H1 (cell line): ENCODE measurements at regions not wholly inside any gene's neighbourhood (a gene's known extent, or its start where the extent isn't known, plus 50 kb on each side); places are given as distances from the start of the nearest gene placed in this dataset.

Experiments
- CTCF ChIA-PET: fragments of 300-600 bp; sonication (Branson Sonifier 250); formaldehyde crosslinking; loops from one replicate; lab custom pipeline; 2021; ENCODE audit not compliant: partially characterized antibody; lab: Charles Lee
- POLR2A ChIA-PET: fragments of 300-600 bp; sonication (Branson Sonifier 250); formaldehyde crosslinking; loops from one replicate; lab custom pipeline; 2021; ENCODE audit warnings: inconsistent platforms; ENCODE audit not compliant: partially characterized antibody; lab: Charles Lee
- DNase-seq, 2 experiments: peaks; one replicate each; pipeline versions ENCODE4 v3.0.0 to v3.0.0-alpha.2; 2010 to 2022; ENCODE audit warnings: low spot score in 2 of 2, low read depth in 1 of 2, mixed read lengths in 1 of 2
- FAIRE-seq: peaks from 2 replicates; lab custom pipeline; 2011; peaks lifted over from hg19 to GRCh38; lab: Jason Lieb, UNC
- H2AFZ ChIP-seq: 2 replicates; pipeline ENCODE4 v1.8.1; 2012; ENCODE audit warnings: low read length, inconsistent platforms
- H2AK5ac ChIP-seq: 2 replicates; pipeline ENCODE4 v1.6.1; 2013; ENCODE audit warnings: low read depth, low read length
- H2BK120ac ChIP-seq: replicated peaks from 2 replicates; pipeline ENCODE3; 2013; ENCODE audit warnings: low read depth, low read length, inconsistent platforms
- H2BK12ac ChIP-seq: 2 replicates; pipeline ENCODE4 v1.6.1; 2013; ENCODE audit warnings: low read depth, low read length
- H2BK15ac ChIP-seq: 2 replicates; pipeline ENCODE4 v1.6.1; 2013; ENCODE audit warnings: low read length
- H2BK20ac ChIP-seq: 2 replicates; pipeline ENCODE4 v1.6.1; 2013; ENCODE audit warnings: low read length
- H2BK5ac ChIP-seq: 2 replicates; pipeline ENCODE4 v1.6.1; 2013; ENCODE audit warnings: low read depth, low read length
- H3K14ac ChIP-seq: 2 replicates; pipeline ENCODE4 v1.6.1; 2013; ENCODE audit warnings: inconsistent platforms; ENCODE audit not compliant: insufficient read length
- H3K18ac ChIP-seq: 2 replicates; pipeline ENCODE4 v1.6.1; 2013; ENCODE audit warnings: low read length; ENCODE audit errors: extremely low read depth
- H3K23ac ChIP-seq: 2 replicates; pipeline ENCODE4 v1.6.1; 2013; ENCODE audit warnings: inconsistent platforms; ENCODE audit not compliant: insufficient read length
- H3K23me2 ChIP-seq: 2 replicates; pipeline ENCODE4 v1.6.1; 2013; ENCODE audit warnings: low read depth, low read length
- H3K27ac ChIP-seq: 2 replicates; pipeline ENCODE4 v1.6.1; 2011; ENCODE audit warnings: low read depth, low read length, inconsistent platforms
- H3K27me3 ChIP-seq, 4 experiments: replicated peaks in 1 of 4; 1 replicate in 1 of 4; 2 replicates in 3 of 4; pipeline versions ENCODE4 v1.6.1 to v1.8.1; 2011 to 2013; ENCODE audit warnings: low read length in 3 of 4, mild to moderate bottlenecking in 3 of 4, inconsistent platforms in 2 of 4, mixed read lengths in 2 of 4, moderate library complexity in 1 of 4; ENCODE audit not compliant: control insufficient read depth in 3 of 4, insufficient read depth in 3 of 4; ENCODE audit errors: extremely low read depth in 1 of 4
- H3K36me3 ChIP-seq, 4 experiments: 2 replicates each; pipeline versions ENCODE4 v1.6.1 to v1.8.1; 2011 to 2013; ENCODE audit warnings: mild to moderate bottlenecking in 4 of 4, low read length in 3 of 4, moderate library complexity in 2 of 4, control low read depth in 1 of 4, inconsistent platforms in 1 of 4; ENCODE audit not compliant: insufficient read depth in 4 of 4, control insufficient read depth in 2 of 4
- H3K4ac ChIP-seq: replicated peaks from 2 replicates; pipeline ENCODE3; 2013; ENCODE audit warnings: low read length, low read depth, mixed read lengths, inconsistent platforms; ENCODE audit not compliant: insufficient read length
- H3K4me1 ChIP-seq, 4 experiments: replicated peaks in 1 of 4; 1 replicate in 1 of 4; 2 replicates in 3 of 4; pipeline versions ENCODE4 v1.6.1 to v1.8.1; 2011 to 2013; ENCODE audit warnings: low read length in 3 of 4, inconsistent platforms in 2 of 4, mixed read lengths in 1 of 4; ENCODE audit not compliant: insufficient read depth in 4 of 4, control insufficient read depth in 3 of 4
- H3K4me2 ChIP-seq, 2 experiments: 2 replicates each; pipeline versions ENCODE4 v1.6.1 to v1.8.1; 2011 to 2013; ENCODE audit warnings: low read depth in 2 of 2, low read length in 2 of 2, control low read depth in 1 of 2, inconsistent platforms in 1 of 2, mild to moderate bottlenecking in 1 of 2; ENCODE audit not compliant: insufficient read depth in 1 of 2
- H3K4me3 ChIP-seq, 4 experiments: fragments of 200-600, 300-600 bp in 1 of 4; sonication (generic), shearing (Covaris generic), sonication (Bioruptor Twin) in 1 of 4; 2 replicates each; pipeline versions ENCODE4 v1.5.1 to v1.8.1; 2011 to 2016; ENCODE audit warnings: low read length in 4 of 4, low read depth in 3 of 4, control low read depth in 2 of 4, inconsistent platforms in 2 of 4, mild to moderate bottlenecking in 2 of 4, mixed read lengths in 1 of 4, moderate library complexity in 1 of 4; ENCODE audit not compliant: insufficient read depth in 2 of 4; ENCODE audit errors: extremely low read depth in 1 of 4
- H3K56ac ChIP-seq: replicated peaks from 2 replicates; pipeline ENCODE3; 2013; ENCODE audit warnings: low read depth, mild to moderate bottlenecking, mixed read lengths, low read length, inconsistent platforms; ENCODE audit not compliant: insufficient read length
- H3K79me1 ChIP-seq: 2 replicates; pipeline ENCODE4 v1.6.1; 2013; ENCODE audit warnings: low read depth, low read length, control low read depth
- H3K79me2 ChIP-seq, 2 experiments: 2 replicates each; pipeline versions ENCODE4 v1.6.1 to v1.8.1; 2012 to 2013; ENCODE audit warnings: low read length in 2 of 2, mild to moderate bottlenecking in 2 of 2, inconsistent platforms in 1 of 2; ENCODE audit not compliant: insufficient read depth in 2 of 2, control insufficient read depth in 1 of 2
- H3K9ac ChIP-seq, 4 experiments: replicated peaks in 1 of 4; 1 replicate in 1 of 4; 2 replicates in 3 of 4; pipeline versions ENCODE4 v1.6.1 to v1.8.1; 2011 to 2013; ENCODE audit warnings: low read depth in 3 of 4, low read length in 3 of 4, control low read depth in 2 of 4, mild to moderate bottlenecking in 2 of 4, moderate library complexity in 2 of 4, inconsistent platforms in 1 of 4; ENCODE audit errors: extremely low read depth in 1 of 4
- H3K9me3 ChIP-seq, 2 experiments: 2 replicates each; pipeline versions ENCODE4 v1.6.1 to v1.8.1; 2012 to 2013; ENCODE audit warnings: mild to moderate bottlenecking in 2 of 2, moderate library complexity in 2 of 2, control low read depth in 1 of 2, inconsistent platforms in 1 of 2, low read depth in 1 of 2, low read length in 1 of 2, mixed read lengths in 1 of 2; ENCODE audit not compliant: insufficient read depth in 2 of 2
- H4K20me1 ChIP-seq, 2 experiments: replicated peaks in 1 of 2; 2 replicates each; pipeline versions ENCODE3 to v1.8.1; 2011 to 2013; ENCODE audit warnings: inconsistent platforms in 2 of 2, low read length in 2 of 2, mild to moderate bottlenecking in 1 of 2; ENCODE audit not compliant: insufficient read depth in 2 of 2, control insufficient read depth in 1 of 2
- H4K5ac ChIP-seq: 2 replicates; pipeline ENCODE4 v1.6.1; 2013; ENCODE audit warnings: low read length, low read depth, mixed read lengths, inconsistent platforms; ENCODE audit not compliant: insufficient read length
- H4K8ac ChIP-seq: 2 replicates; pipeline ENCODE4 v1.8.0; 2013; ENCODE audit warnings: mild to moderate bottlenecking, moderate library complexity, low read length, inconsistent platforms; ENCODE audit not compliant: insufficient read depth; ENCODE audit errors: extremely low read depth
- H4K91ac ChIP-seq: replicated peaks from 2 replicates; pipeline ENCODE3; 2013; ENCODE audit warnings: low read length, mixed read lengths, inconsistent platforms; ENCODE audit not compliant: insufficient read length
- CBX5 ChIP-seq: fragments of 300-800, 300-1000 bp; sonication (generic); IDR thresholded peaks from 2 replicates; pipeline ENCODE4 v1.7.1; 2016; ENCODE audit warnings: antibody characterized with exemption, low read length, low read depth
- E2F6 ChIP-seq: IDR thresholded peaks from 2 replicates; pipeline ENCODE4 v1.6.1; 2012; ENCODE audit warnings: inconsistent platforms
- NANOG ChIP-seq: IDR thresholded peaks from 2 replicates; pipeline ENCODE4 v1.6.1; 2011; ENCODE audit warnings: low read length, low read depth, mild to moderate bottlenecking, inconsistent platforms; ENCODE audit not compliant: insufficient read depth, poor library complexity, severe bottlenecking
- RNF2 ChIP-seq: fragments of 200-900, 300-1000 bp; sonication (generic); IDR thresholded peaks from 2 replicates; pipeline ENCODE4 v1.7.1; 2016; ENCODE audit warnings: borderline replicate concordance, low read depth, mild to moderate bottlenecking, antibody characterized with exemption, low read length; ENCODE audit not compliant: poor library complexity, severe bottlenecking; ENCODE audit errors: missing control alignments
- SP4 ChIP-seq: IDR thresholded peaks from 2 replicates; pipeline ENCODE4 v1.6.1; 2012; ENCODE audit warnings: low read length, inconsistent platforms
- WGBS, 2 experiments: shearing (Covaris generic) in 1 of 2; methylation state at CpG; one replicate each; pipeline versions ENCODE4 v1.1.6 to v1.1.7; 2013 to 2015; ENCODE audit warnings: low lambda C conversion rate in 2 of 2, mixed read lengths in 2 of 2, inconsistent platforms in 1 of 2, low coverage in 1 of 2, missing lambda C conversion rate in 1 of 2; ENCODE audit not compliant: insufficient replicate concordance in 2 of 2, insufficient coverage in 1 of 2, insufficient read length in 1 of 2; ENCODE audit errors: extremely low coverage in 1 of 2, missing lambda C conversion rate in 1 of 2; 5-methylcytosine and 5-hydroxymethylcytosine counted together

GRCh38 chr2:126795656-126796055 lies 103.0 kb upstream of the TEX51 start:
- H2BK15ac ChIP-seq, result no peak overlapping the region
- H3K4me3 ChIP-seq, result no peak overlapping the region
- H3K23ac ChIP-seq, result no peak overlapping the region
- H4K5ac ChIP-seq, result no peak overlapping the region
- H3K9me3 ChIP-seq, result no peaks in the 10 kb centered on the region
- 0 out of 7 replicates have a peak, but pooled peaks cover 0 to 2% (median 0%) of the 10 kb centered on the region in 4 experiments for H3K4me1 ChIP-seq
- no peak overlapping the region for H2BK5ac ChIP-seq
- no peaks in the 10 kb centered on the region for H4K20me1 ChIP-seq
- no peaks in the 10 kb centered on the region for H3K23me2 ChIP-seq
- H3K18ac ChIP-seq, result no peak overlapping the region
- no peak overlapping the region for H3K4me2 ChIP-seq
- 0 out of 7 replicates have a peak, but pooled peaks cover 0 to 2% (median 0%) of the 10 kb centered on the region in 4 experiments for H3K27me3 ChIP-seq
- FAIRE-seq (no peak), DNase-seq (no peak)
- H2BK120ac ChIP-seq, result no peak overlapping the region
- no peak overlapping the region for H4K91ac ChIP-seq
- H3K56ac ChIP-seq, result no peak overlapping the region
- no peak overlapping the region for H4K8ac ChIP-seq
- no peak overlapping the region for H2BK20ac ChIP-seq
- no peak overlapping the region for H3K4ac ChIP-seq
- H3K79me2 ChIP-seq, result no peaks in the 10 kb centered on the region
- H3K36me3 ChIP-seq, result no peaks in the 10 kb centered on the region
- TF ChIP-seq NANOG (no peak), E2F6 (no peak), RNF2 (no peak), CBX5 (no peak), SP4 (no peak)
- no peak overlapping the region for H3K9ac ChIP-seq
- ChIA-PET POLR2A (no interaction called here), CTCF (interaction anchor here (0.6 to 2.1 kb wide), 5 partner anchors 8 to 1230 kb away, joined by 3 to 19 read pairs (median 4); no protein-coding TSS in a partner anchor)
- H3K14ac ChIP-seq, result no peak overlapping the region
- H2AK5ac ChIP-seq, result no peak overlapping the region
- WGBS, 2 experiments, result 90% methylated on average over 8 of the region's 8 CpGs; no CpG with 5 or more reads in 1 of the 2 experiments
- H2BK12ac ChIP-seq, result no peak overlapping the region
- no peaks in the 10 kb centered on the region for H3K79me1 ChIP-seq
- H2AFZ ChIP-seq, result no peak overlapping the region
- no peak overlapping the region for H3K27ac ChIP-seq
